Thymus (tissue), 11 donors: ENCODE measurements at regions not wholly inside any gene's neighbourhood (a gene's known extent, or its start where the extent isn't known, plus 50 kb on each side); places are given as distances from the start of the nearest gene placed in this dataset.

Experiments used
- DNase-seq, 9 donors: peaks; one replicate each; pipeline ENCODE4 v3.0.0-alpha.2; 2013; ENCODE audit warnings: low spot score in 9 of 9, low read depth in 6 of 9, missing footprints in 1 of 9
- H3K27ac ChIP-seq, 2 donors: one replicate each; pipeline ENCODE4 v1.5.1; 2013; ENCODE audit warnings: control low read depth in 1 of 2, low read depth in 1 of 2, low read length in 1 of 2, mild to moderate bottlenecking in 1 of 2, moderate library complexity in 1 of 2
- H3K27me3 ChIP-seq, 2 donors: one replicate each; pipeline ENCODE4 v1.5.1; 2013; ENCODE audit warnings: low read length in 1 of 2; ENCODE audit not compliant: control insufficient read depth in 2 of 2, insufficient read depth in 1 of 2
- H3K36me3 ChIP-seq, 2 donors: one replicate each; pipeline ENCODE4 v1.5.1; 2013; ENCODE audit warnings: low read length in 1 of 2, mild to moderate bottlenecking in 1 of 2, moderate library complexity in 1 of 2; ENCODE audit not compliant: control insufficient read depth in 2 of 2, insufficient read depth in 2 of 2
- H3K4me1 ChIP-seq, 2 donors: one replicate each; pipeline ENCODE4 v1.5.1; 2013; ENCODE audit warnings: low read length in 2 of 2; ENCODE audit not compliant: control insufficient read depth in 2 of 2, insufficient read depth in 2 of 2
- H3K4me3 ChIP-seq, 2 donors: one replicate each; pipeline ENCODE4 v1.5.1; 2013; ENCODE audit warnings: low read length in 2 of 2, control low read depth in 1 of 2, mild to moderate bottlenecking in 1 of 2
- H3K9me3 ChIP-seq, 2 donors: one replicate each; pipeline ENCODE4 v1.5.1; 2013; ENCODE audit warnings: low read length in 1 of 2, mild to moderate bottlenecking in 1 of 2; ENCODE audit not compliant: control insufficient read depth in 2 of 2, insufficient read depth in 1 of 2
- WGBS: extraction: QIAGEN DNeasy Blood & Tissue Kit; methylation state at CpG from one replicate; pipeline ENCODE4 v1.1.7; 2013; 5-methylcytosine and 5-hydroxymethylcytosine counted together
- donor health status: healthy.

- H3K4me1 ChIP-seq: no peaks in the 10 kb centered on the region
- H3K36me3 ChIP-seq: no peaks in the 10 kb centered on the region
- no peaks in the 10 kb centered on the region for H3K27me3 ChIP-seq
- no peak overlapping the region for H3K4me3 ChIP-seq
- DNase-seq: no peak
- H3K9me3 ChIP-seq: no peaks in the 10 kb centered on the region
- H3K27ac ChIP-seq: no peak overlapping the region
- 61% methylated on average over 3 of the region's 3 CpGs for WGBS
Observed at GRCh38 chr5:120037451-120037850, 408.1 kb downstream of the FAM170A start.

- no peaks in the 10 kb centered on the region for H3K27me3 ChIP-seq
- WGBS: 81% methylated on average over 3 of the region's 3 CpGs
- no peaks in the 10 kb centered on the region for H3K9me3 ChIP-seq
- no peaks in the 10 kb centered on the region for H3K36me3 ChIP-seq
- H3K4me3 ChIP-seq: no peak overlapping the region
- no peak for DNase-seq
- H3K27ac ChIP-seq: no peak overlapping the region
- no peaks in the 10 kb centered on the region for H3K4me1 ChIP-seq
Observed at GRCh38 chr5:120039111-120039510, 409.8 kb downstream of the FAM170A start.

DNA sequence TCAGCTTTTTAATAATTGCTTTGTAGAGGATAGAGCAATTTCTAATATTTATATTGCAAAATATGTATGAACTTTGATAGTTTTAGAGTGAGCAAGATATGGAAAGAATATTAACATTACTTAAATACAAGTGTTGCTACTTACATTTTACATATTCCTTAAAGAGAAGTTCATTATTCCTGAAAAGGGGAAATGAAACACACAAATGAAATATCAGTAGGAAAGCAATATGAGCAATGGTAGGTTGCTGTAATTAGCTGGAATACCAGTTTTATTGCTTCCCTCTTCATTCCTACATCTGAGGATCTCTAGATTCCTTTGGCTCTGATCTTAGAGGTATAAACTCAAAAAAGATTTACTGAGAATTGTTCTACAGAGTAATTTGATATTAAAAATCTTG, 414.1 kb downstream of the FAM170A start:
- H3K27ac ChIP-seq: no peak overlapping the region
- DNase-seq: no peak
- H3K27me3 ChIP-seq: no peaks in the 10 kb centered on the region
- no peaks in the 10 kb centered on the region for H3K36me3 ChIP-seq
- H3K4me3 ChIP-seq: no peak overlapping the region
- no peaks in the 10 kb centered on the region for H3K9me3 ChIP-seq
- no peaks in the 10 kb centered on the region for H3K4me1 ChIP-seq

GRCh38 chr5:120052916-120053828, 410.9 kb upstream of the PRR16 start:
- 93% methylated on average over 4 of the region's 4 CpGs for WGBS
- no peaks in the 10 kb centered on the region for H3K4me1 ChIP-seq
- no peaks in the 10 kb centered on the region for H3K27me3 ChIP-seq
- no peak for DNase-seq
- no peaks in the 10 kb centered on the region for H3K36me3 ChIP-seq
- H3K9me3 ChIP-seq: no peaks in the 10 kb centered on the region
- no peak overlapping the region for H3K4me3 ChIP-seq
- no peak overlapping the region for H3K27ac ChIP-seq

DNA sequence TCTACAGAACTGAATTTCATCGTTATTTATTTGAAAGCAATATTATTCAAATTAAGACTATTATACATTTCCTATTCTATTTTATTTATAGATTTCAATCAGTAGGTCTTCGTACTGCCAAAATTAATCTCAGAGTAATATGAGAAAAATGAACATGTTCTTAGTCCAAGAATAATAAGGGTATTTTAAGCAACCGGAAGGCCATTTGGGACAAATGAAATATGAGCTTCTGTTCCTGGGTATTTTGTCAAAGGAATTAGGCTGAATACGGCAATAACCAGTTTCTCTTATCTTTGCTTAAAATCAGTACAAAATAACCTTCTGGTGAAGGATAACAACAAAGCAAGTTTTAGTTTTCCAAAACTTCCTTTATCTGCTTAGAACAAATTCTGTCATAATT, 410.3 kb upstream of the PRR16 start:
- no peaks in the 10 kb centered on the region for H3K36me3 ChIP-seq
- H3K27me3 ChIP-seq: no peaks in the 10 kb centered on the region
- H3K4me3 ChIP-seq: no peak overlapping the region
- 92% methylated on average over 4 of the region's 4 CpGs for WGBS
- no peak overlapping the region for H3K27ac ChIP-seq
- H3K9me3 ChIP-seq: no peaks in the 10 kb centered on the region
- no peak for DNase-seq
- H3K4me1 ChIP-seq: no peaks in the 10 kb centered on the region

DNA sequence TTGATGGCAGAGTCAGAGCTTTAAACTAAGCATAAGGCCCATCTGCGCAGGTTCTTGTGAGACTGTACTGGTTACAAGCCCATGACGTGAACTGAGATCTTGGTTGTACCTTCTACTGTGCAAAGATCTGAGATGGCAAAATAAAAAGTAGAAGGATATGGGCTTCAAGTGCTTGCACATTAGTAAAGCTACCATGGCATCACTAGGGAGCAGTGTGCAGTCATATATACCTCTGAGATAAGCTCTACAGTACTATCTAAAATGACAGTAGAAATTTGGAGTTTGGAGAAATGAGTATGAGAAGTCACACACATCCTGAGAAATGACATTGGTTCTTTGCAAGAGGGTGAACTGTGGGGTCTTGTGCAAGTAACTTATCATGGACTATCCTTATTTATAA, 408.2 kb upstream of the PRR16 start:
- Histone ChIP-seq H3K4me3 (no peak overlapping the region), H3K27me3 (no peaks in the 10 kb centered on the region), H3K27ac (no peak overlapping the region), H3K4me1 (no peaks in the 10 kb centered on the region), H3K9me3 (no peaks in the 10 kb centered on the region), H3K36me3 (no peaks in the 10 kb centered on the region)
- DNase-seq: peak in 1 of 9 donors; percentile 17
- WGBS: 96% methylated on average over 2 of the region's 2 CpGs

DNA sequence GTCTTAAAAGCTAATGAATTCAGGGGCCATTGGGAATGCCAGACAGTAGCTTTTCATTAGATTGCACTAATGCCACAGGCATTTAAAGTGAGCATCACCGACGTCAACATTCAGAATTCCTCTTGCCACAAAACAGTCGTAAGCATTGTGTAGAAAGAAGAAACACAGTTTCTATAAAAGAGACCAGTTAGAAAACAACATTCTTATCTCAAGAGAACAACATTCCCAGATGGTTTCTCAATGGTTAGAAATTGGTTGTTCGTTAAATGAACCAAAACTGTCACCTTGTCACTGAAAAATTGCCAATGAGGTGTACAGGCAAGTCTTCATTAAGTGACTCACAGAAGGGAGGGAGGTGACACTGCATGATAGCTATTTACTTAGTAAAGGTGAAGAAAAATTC, 401.6 kb upstream of the PRR16 start:
- Histone ChIP-seq H3K9me3 (no peaks in the 10 kb centered on the region), H3K27me3 (no peaks in the 10 kb centered on the region), H3K36me3 (no peaks in the 10 kb centered on the region), H3K4me1 (no peaks in the 10 kb centered on the region), H3K4me3 (no peak overlapping the region), H3K27ac (no peak overlapping the region)
- 90% methylated on average over 4 of the region's 4 CpGs for WGBS
- DNase-seq: no peak

DNA sequence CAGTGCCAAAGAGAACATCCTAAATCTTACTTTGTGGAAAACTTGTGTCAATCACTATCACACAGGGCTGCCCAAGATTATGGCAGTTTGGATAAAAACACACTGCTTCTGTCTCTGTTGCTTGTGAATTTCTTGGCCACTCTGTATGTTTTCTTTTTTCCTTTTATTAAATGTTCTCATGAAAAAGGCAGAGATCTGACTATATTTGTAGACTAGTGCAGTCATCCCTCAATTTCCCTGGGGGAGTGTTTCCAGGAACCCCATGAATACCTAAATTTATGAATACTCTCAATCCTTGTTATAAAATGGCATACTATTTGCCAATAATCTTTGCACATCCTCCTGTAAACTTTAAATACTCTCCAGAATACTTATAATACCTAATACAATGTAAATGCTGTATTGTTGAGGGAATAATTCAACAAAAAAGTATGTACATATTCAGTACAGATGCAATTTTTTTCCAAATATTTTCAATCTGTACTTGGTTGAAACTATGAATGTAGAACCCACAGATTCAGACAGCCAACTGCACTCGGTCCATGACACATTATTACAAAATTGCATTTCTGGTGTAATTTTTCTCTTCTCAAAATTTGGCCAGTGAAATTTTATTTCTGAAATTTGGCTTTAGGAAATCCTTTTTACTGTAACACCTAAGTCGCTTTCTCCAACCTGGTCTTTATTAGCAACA, 391.9 kb upstream of the PRR16 start:
- no peak for DNase-seq
- Histone ChIP-seq H3K27ac (no peak overlapping the region), H3K27me3 (no peaks in the 10 kb centered on the region), H3K36me3 (no peaks in the 10 kb centered on the region), H3K9me3 (no peaks in the 10 kb centered on the region), H3K4me1 (no peaks in the 10 kb centered on the region), H3K4me3 (no peak overlapping the region)
- 96% methylated on average over 2 of the region's 2 CpGs for WGBS

DNA sequence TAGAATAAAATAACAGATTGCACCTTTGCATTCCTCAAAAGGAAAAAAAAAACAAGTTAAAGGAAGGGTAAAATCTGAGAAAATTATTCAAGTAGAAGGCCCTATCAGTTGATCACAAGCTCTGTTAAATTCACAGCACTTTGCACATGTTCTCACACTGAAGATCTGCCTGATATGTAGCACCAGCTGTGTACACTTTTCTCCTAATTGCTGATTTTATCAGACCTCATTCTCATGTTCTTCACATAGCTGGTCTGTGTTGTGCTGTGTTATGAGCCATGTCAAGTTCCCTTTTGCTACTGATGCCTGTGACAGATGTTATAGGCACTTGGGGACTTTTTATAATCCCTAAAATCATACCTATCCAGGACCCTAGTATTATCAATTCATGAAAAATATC, 390.4 kb upstream of the PRR16 start:
- DNase-seq: peak in 1 of 9 donors; percentile 6
- Histone ChIP-seq H3K27me3 (no peaks in the 10 kb centered on the region), H3K4me1 (no peaks in the 10 kb centered on the region), H3K9me3 (no peaks in the 10 kb centered on the region), H3K27ac (no peak overlapping the region), H3K4me3 (no peak overlapping the region), H3K36me3 (no peaks in the 10 kb centered on the region)
